ENCODE measurements at regions not wholly inside any gene's neighbourhood (a gene's known extent, or its start where the extent isn't known, plus 50 kb on each side); places are given as distances from the start of the nearest gene placed in this dataset.

- DNase-seq, result no peak
These were observed 168.3 kb downstream of the SEC14L1 start for GRCh38 chr17:77308861-77309726.

- no peak for DNase-seq
These were observed 169.6 kb downstream of the SEC14L1 start for GRCh38 chr17:77310336-77310735.

- DNase-seq, result no peak
These were observed 170.7 kb downstream of the SEC14L1 start for GRCh38 chr17:77311371-77311981.

GRCh38 chr17:77312061-77312701 is 171.4 kb downstream of the SEC14L1 start:
- DNase-seq, result no peak

DNA sequence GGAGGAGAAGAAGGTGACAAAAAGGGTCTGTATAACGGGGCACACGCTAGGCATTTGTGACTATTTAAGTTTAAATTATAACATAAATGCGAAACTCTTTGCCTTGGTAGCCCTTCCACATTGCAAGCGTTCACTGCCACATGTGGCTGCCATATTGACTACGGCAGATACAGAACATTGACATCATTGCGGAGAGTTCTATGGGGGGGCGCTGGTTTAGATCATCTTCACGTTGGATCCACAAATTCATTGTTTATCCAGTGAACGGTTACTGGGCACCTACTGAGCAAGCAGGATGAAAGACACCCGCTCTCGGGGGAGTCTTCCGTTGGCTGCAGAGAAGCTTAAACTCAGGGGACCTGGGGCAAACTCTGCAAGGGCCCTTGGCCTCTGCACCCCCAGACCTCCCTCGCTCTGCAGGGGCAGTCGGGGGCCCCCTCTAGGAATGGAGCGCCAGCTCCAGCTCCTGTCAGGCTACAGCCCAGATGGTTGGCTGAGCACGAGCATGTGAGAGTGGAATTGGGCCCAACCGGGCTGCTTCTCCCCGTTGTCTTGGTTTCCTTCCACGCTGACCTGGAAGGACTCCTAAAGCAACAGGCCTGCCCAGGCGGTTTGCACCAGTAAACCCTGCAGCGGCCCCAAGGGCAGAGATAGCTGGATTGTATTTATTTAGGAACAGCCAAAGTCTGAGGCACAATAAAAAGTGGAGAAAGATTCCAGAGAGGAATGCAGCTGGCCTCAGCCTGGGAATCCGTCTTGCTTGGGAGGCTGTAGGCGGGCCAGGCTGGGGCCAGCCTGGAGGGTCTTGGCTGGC is 172.2 kb downstream of the SEC14L1 start:
- no peak for DNase-seq

DNA sequence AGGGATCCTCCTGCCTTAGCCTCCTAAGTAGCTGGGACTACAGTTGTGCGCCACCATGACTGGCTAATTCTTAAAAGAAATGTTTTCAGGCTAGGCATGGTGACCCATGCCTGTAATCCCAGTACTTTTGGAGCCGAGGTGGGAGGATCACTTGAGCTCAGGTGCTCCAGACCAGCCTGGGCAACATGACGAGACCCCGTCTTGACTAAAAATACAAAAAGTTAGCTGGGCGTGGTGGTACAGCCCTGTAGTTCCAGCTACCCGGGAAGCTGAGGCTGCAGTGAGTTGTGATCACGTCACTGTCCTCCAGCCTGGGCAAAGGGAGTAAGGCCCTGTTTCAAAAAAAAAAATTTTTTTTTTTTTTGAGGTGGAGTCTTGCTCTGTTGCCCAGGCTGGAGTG is 173.1 kb downstream of the SEC14L1 start:
- DNase-seq, result no peak

DNA sequence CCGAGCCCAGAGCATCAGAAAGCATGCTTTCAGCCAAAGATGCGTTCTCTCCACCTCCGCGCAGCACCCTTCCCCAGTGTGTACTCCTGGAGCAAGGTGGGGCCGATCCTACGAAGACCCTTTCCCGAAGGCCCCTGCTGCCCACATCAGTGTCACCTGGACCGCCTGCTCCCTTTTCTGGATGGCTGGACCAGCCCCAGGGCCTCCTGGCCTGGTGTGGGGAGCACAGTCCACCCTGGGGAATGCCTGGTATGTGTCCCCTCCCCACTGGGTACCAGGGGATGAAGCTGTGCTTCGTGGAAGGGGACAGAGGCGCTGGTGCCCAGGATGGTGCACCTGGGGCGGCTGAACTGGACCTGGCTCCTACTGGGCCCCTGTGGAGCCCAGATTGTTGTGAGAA is 173.8 kb downstream of the SEC14L1 start:
- no peak for DNase-seq

GRCh38 chr17:77315010-77315409 is 174.2 kb downstream of the SEC14L1 start:
- DNase-seq, result no peak

GRCh38 chr17:77315551-77316190 is 174.9 kb downstream of the SEC14L1 start:
- DNase-seq, result no peak

DNA sequence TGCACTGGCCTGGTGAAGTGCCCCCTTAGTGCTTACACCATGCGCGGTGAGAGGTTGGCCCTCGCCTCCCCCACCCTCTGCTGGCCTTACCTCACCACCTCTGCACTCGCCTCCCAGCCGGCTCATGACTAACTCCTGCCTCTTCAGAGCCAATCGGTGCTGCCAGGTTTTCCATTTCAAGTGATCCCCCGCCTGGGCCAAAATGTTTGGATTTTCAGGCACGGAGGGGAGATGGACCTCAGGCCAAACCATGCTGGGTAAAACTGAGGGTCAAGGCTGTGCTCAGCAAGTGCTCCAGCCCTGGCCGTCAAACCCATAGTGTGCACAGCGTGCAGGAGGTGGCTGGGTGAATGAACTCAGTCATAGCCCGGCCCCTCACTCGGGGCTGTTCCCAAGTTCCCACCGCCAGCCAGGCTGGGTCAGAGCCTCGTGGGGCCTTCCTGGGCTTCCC is 175.4 kb downstream of the SEC14L1 start:
- no peak for DNase-seq

- DNase-seq, result no peak
These were observed 175.9 kb downstream of the SEC14L1 start for GRCh38 chr17:77316651-77317050.

DNA sequence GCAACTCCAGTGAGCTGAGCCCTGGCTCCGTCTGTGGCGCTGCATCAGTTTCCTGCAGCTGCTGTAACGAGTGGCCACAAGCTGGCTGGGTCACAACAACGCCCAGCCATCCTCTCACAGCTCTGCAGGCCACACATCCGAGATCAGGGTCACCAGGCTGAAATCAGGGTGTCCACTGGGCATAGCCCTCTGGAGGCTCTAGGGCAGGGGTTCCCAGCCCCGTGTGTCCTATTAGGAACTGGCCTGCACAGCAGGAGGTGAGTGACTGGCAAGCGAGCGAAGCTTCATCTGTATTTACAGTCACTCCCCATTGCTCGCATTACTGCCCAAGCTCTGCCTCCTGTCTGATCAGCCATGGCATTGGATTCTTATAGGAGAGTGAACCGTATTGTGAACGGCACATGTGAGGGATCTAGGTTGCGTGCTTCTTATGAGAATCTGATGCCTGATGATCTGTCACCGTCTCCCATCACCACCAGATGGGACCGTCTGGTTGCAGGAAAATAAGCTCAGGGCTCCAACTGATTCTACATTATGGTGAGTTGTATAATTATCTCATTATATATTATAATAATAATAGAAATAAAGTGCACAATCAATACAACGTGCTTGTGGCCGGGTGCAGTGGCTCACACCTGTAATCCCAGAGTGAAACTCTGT is 176.5 kb downstream of the SEC14L1 start:
- DNase-seq, result no peak

GRCh38 chr17:77318021-77318420 is 177.3 kb downstream of the SEC14L1 start:
- no peak for DNase-seq

- no peak for DNase-seq
These were observed 177.9 kb downstream of the SEC14L1 start for GRCh38 chr17:77318491-77319210.

- DNase-seq, result peak; percentile 82
These were observed 178.7 kb downstream of the SEC14L1 start for GRCh38 chr17:77319211-77320043.

- no peak for DNase-seq
These were observed 179.3 kb downstream of the SEC14L1 start for GRCh38 chr17:77320044-77320440.

GRCh38 chr17:77320485-77321256 is 179.9 kb downstream of the SEC14L1 start:
- no peak for DNase-seq

DNA sequence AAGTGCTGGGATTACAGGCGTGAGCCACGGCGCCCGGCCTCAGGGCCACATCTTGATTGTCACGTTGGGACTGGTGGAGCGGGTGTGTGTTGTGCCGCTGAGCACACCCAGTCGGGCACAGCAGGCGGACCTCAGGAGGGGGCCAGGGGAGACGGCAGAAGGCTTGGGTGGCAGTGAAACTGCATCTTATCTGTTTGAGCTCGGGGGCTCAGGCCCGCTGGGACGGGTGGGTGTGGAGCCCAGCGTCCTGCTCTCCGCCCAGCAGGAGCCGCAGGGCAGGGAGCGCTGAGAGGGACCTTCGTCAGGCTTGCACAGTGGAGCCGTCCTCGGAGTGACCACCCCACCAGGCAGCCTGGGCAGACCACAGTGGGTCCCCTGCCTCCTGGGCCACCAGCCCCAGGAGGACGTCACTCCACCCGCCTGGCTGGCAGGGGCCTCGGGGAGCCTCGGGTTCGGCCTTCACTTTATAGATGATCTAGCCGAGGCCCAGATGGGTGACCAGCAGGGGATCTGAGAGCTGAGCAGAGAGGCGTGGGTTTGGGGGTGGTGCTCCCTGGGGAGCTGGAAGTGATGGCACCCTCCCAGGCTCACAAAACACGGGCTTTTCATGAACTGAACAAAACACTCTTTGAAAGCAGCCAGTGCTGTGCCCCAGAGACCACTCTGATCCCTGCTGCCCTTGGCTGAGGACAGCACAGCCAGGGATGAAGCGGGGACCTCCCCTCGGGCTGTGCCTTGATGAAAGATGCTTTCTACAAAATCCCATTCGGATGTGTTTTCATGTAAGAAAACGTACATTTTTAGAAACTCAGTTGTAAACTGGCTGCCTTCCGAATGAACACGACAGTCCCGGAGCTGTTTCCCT is 181.1 kb downstream of the SEC14L1 start:
- no peak for DNase-seq

Measured in CD4-positive, alpha-beta T cell treated with Interleukin-6 for 4 hours (primary cell).